SH-SY5Y (cell line): ENCODE measurements at regions not wholly inside any gene's neighbourhood (a gene's known extent, or its start where the extent isn't known, plus 50 kb on each side); places are given as distances from the start of the nearest gene placed in this dataset.

ENCODE experiments used
- GATA2 ChIP-seq: IDR thresholded peaks from 2 replicates; pipeline ENCODE4 v1.6.1; 2011; ENCODE audit warnings: mild to moderate bottlenecking, low read depth, low read length
- GATA3 ChIP-seq: IDR thresholded peaks from 2 replicates; pipeline ENCODE4 v1.6.1; 2011; ENCODE audit warnings: low read depth, mild to moderate bottlenecking, low read length, moderate library complexity

DNA sequence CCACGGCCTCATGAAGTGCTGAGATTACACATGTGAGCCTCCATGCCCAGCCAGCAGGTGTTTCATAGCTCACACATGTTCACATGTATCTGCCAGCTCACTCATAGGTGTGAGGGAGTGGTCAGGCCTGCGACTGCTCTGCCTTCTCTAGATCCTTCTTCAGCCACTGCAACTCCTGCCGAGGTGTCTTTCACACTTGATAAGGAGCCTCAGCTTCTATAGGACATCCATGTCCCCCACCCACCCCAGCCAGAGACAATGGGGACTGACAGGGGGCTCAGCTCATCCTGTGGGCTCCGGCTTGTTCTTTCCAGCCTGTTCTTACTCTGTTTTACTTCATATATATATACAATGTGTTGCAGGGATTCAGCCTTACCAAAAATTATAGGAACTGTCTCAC is 286.5 kb upstream of the MGAT5 start:
- TF ChIP-seq GATA3 (no peak), GATA2 (no peak)

DNA sequence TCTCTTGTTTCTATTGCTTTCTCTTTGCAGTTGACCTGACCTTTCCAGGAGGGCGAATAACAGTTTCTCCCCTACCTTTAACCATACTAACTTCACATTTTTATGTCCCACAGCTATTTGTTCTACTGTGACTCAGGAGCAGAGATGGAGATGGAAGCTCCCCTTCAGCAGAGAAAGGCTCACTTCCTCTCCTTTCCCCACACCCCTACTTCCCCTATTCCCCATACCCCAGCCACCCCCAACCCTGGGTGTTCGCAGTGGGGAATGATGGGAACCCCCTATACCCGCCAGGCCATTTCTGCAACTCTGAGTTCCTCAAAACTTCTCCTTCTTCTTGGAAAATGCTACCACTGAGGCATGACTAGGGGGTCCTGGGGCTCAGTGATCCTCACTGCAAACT is 285.4 kb upstream of the MGAT5 start:
- TF ChIP-seq GATA2 (no peak), GATA3 (no peak)

DNA sequence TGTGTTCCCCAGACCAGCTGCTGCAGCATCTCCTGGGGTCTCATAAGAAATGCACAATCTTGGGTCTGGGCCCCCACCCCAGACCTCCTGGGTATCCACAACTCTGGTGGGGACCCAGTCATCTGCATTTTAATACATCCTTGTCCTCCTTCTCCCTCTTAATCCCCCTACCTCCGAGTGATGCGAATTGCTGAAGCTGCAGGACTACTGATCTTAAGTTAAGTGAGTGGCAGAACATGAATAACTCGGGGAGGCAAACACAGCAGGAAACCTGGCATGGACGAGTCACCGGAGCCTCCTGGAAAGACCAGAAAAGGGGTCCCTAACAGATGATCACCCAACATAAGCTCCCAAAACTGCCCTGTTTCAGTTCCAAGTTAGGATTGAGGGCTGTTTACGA is 283.2 kb upstream of the MGAT5 start:
- TF ChIP-seq GATA3 (no peak), GATA2 (no peak)

DNA sequence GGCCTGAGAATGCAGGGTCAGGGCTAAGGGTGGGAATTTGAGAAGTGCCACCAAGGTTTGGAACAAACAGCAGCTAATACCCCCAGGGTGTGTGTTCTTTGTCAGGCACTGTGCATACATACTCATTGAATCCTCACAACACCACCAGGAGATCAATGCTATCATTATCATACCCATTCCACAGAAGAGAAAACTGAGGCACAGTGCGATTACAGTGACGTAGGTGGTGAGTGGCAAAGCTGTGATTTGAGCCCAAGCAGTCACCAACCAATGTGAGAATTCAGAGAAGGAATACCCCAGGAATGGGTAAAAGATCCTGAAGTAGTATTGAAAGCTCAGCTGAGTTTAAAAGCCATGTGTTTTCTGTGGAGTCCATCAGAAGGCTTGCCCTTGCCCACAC is 281.6 kb upstream of the MGAT5 start:
- TF ChIP-seq GATA2 (no peak), GATA3 (no peak)

DNA sequence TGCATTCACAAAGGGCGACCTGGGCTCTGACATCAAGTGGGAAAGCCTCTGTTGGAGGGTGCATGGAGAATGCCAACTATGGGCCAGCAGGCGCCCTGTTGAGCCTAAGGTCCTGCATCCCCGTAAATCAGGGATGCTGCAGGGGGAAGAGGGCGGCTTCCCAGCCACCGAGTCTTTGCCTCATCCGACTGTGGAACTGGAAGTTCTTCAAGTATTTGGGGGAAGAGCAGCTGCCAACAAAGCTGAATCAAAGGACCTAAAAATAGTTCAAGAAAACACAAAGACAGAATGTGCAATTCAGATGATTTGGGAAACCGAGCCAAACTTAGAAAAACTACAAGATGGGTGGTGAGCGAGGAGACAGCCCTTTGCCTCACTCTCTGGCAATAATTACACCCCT is 281.1 kb upstream of the MGAT5 start:
- TF ChIP-seq GATA3 = no peak
- no peak for TF ChIP-seq GATA2

DNA sequence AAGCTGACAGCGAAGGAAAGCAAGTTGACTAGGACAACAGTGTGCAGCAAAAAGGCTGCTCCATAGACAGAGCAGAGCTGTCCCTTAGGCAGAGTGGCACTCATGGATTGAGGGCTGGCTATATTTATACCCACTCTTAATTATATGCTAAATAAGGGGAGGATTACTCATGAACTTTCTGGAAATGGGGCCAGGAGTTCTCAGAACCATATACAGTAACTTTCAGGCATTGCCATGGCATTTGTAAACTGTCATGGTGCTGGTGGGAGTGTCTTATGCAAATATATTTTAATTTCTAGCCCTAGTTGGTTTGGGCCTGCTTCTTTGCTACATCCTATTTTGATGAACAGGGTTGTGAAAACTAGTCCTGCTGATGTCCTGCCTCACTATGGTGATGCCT is 279.5 kb upstream of the MGAT5 start:
- no peak for TF ChIP-seq GATA3
- no peak for TF ChIP-seq GATA2

DNA sequence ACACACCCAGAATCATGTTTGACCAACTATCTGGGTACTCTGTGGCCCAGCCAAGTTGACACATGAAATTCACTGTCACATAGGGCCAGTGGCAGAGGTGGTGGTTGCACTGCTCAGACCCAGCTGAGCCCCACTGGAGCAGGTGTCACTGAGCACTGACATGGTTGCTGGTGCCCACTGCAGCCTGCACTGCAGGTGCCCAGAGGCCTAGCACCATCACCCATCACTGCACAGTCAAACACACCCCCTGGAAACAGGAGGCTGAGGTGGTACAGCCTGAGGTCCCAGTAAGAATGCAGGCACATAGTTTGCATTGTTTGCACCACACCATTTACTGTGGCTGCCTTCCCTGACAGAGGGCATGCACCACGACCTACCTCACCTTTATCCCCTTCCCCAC is 278.7 kb upstream of the MGAT5 start:
- TF ChIP-seq GATA3 (no peak), GATA2 (no peak)

DNA sequence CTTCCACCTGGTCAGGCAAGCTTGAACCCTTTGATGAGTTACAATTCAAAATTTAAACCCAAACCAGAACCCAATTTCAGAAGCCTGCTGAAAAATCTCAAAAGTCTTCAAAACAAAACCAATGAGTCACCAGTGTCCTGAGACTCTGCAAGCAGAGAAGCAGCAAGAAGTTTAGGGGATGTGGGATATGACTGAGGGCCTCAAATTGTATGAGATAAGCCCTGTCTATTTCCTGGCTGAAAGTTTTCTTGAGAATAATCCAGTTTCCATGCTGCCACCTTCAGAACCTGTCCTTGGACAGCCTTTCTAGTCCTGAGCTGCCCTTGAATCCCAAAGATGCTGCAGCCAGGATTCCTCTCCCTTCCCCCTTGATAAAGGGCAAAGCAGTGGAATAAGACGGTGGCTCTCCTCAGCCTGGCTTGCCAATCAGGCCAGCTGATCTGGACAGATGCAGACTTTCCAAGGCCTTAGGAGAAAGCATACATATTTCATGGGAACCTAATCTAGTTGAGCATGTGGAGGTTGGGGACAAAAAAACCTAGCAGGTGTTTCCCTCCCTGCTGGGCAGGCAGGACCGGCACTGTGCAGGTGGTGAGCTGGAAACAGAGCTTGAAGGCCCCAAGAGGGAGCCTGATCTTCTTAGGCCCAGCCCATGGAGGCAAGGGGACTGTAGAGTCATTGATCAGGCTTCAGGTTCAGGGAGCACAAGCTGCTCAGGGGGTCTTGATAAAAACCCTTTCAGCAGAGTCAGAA is 278.0 kb upstream of the MGAT5 start:
- TF ChIP-seq GATA2 (no peak), GATA3 (no peak)

DNA sequence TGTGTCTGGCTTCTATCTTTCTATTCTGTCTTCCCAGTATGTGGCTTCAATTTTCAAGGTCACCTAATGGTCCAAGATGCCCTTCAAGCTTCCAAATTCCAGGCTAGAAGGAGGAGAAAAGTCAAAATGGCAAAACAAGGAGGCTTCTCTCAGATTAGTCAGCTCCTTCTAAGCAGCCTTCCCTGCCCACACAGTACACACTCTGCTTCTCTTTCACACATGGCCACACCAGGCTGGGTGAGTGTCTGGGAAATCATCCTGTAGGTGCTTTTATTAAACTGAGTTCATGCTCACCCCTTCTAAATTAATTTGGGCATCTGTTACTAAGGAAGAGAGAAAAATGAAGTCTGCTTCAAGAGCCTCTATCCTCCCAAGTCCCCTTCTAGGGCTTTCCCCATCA is 277.2 kb upstream of the MGAT5 start:
- TF ChIP-seq GATA3 (no peak), GATA2 (no peak)

DNA sequence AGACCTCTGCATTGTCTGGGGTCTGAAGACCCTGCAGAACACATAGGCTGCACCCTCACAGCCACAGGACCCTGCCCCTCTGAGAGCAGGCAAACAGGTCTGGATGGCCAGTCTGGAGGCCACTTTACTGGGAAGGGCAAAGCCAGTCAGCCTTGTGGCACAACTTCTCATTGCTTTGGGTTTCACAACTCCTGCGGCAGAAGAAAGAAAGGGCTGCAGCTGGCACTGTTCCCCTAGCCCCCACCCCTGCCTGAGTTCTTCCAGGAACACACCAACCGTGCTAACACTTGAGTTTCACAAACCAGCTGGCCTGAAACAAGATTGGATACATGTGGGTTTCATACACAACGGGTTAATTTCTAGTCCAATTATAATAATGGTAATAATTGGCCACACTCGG is 276.5 kb upstream of the MGAT5 start:
- TF ChIP-seq GATA2 (no peak), GATA3 (no peak)

DNA sequence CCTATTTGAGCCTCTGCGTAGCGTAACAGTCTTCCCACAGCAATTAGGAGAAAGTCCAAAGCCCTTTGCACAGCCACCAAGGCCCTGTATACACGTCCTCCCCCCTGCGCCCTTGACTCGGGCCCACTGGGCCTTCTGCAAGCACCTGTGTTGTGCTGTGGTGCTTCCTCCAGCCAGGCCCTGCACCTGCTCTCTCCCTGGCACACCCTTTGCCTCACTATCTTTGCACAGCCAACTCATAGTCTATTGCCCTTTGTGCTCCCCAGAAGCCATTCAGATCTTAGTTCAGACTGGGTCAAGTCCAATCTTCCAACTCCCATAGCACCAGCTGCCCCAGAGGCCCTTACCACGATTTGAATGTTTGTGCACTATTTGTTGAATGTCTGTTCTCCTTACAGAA is 271.6 kb upstream of the MGAT5 start:
- TF ChIP-seq GATA2 = no peak
- no peak for TF ChIP-seq GATA3

DNA sequence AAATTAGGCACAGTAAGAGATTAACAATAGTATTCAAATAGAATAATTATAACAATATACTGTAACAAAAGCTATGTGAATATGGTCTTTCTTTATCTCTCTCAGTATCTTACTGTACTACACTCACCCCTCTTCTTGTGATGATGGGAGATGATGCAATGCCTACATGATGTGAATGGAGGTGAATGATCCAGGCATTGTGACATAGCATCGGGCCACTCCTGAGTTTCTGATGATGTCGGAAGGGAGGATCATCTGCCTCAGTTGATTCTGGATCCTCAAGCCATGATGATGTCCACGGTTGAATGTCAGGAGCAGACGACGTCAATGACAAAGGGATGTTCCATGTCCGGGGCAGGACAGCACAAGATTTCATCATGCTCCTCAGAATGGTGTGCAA is 268.3 kb upstream of the MGAT5 start:
- no peak for TF ChIP-seq GATA2
- no peak for TF ChIP-seq GATA3

DNA sequence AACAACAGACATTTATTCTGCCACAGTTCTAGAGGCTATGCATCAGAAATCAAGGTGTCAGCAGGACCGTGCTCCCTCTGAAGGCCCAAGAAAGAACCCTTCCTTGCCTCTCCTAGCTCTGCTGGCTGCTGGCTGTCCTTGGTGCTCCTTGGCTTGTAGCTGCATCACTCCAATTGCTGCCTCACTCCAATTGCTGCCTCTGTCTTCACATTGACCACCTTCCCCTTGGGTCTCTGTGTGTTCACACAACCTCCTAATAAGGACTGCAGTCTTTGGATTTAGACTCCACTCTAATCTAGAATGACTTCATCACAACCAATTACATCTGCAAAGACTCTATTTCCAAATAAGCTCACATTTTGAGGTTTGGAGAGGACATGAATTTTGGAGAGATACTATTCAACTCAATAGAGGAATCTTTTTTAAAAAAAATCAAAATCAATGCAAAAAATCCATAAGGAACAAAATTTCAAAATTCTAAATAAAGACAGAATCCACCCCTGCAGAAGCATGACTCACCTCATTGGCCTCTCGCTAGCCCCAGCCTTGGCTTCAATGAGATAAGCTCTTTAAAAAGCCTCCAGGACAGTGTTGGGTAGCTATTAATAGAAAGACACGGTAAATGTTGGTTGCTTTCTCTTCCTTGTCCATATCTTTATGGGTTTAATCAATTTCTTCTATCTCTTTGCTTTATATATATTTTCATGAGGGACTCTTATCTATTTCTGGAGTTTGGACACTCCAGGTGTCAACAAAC is 267.6 kb upstream of the MGAT5 start:
- TF ChIP-seq GATA3 (no peak), GATA2 (no peak)

DNA sequence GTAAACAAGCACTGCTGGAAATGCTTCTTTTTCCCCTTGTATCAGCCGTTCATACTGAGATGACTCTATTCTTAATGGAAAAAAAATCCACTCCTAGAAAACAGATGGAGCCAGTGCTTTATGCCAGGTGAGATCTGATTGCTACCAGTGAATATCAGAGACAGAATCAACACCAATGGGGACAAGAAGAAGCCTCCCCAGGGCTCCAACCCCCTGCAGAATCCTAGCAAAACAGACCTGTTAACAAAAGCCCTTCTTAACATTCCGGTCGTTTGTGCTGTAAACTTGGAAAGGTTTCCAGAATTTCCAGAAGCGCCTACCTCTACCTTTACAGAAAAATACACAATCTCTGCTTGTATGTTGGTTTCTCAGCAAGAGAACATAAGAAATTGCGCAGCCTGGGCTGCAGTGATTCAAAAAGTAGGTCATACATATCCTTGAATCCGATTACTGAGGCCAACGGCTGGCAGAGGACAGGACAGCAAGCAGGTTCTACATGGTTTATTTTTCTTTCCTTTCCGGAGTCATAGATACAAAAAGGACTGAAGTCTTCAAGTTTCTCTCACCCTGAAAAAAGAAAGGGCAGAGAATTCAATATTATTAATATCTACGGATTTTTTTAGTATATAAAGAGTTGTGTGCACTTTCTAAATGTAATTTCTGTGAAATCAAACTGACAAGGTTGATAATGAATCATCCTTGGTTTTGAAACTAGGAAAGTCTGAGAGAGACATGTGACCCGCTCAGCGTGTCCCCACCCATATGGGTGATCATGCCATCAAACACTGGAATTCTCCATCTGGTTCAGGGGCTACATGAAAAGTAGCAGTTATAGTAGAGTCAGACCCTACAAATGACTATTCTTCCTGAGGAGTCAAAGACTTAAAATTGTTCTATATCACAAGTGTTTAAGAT is 266.7 kb upstream of the MGAT5 start:
- TF ChIP-seq GATA3 = no peak
- no peak for TF ChIP-seq GATA2

DNA sequence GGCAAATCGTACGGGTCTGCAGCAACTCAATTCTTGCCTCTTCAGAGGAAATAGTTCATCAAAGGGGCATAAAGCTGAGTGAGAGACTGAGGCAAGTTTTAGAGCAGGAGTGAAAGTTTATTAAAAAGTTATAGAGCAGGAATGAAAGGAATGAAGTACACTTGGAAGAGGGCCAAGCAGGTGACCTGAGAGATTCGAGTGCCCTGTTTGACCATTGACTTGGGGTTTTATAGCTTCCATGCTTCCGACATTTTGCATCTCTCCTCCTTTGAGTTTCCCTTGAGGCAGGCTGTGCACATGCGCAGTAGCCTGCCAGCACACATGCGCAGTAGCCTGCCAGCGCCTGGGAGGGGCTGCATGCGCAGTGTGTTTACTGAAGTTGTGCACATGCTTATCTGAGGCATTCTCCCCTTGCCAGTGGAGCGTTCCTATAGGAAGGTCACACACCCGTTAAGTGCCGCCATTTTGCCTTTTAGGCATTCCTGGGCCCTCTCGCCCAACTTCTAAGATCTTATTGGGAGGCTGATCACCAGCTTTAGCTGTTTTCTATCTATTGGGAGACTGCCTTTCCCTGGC is 265.5 kb upstream of the MGAT5 start:
- no peak for TF ChIP-seq GATA3
- no peak for TF ChIP-seq GATA2
